ENCODE measurements at regions not wholly inside any gene's neighbourhood (a gene's known extent, or its start where the extent isn't known, plus 50 kb on each side); places are given as distances from the start of the nearest gene placed in this dataset.

GRCh38 chr7:106450716-106451115 lies 165.9 kb upstream of the NAMPT start:
- no peak overlapping the region for H2AFZ ChIP-seq (ENCODE audit: low read depth, low read length, poor library complexity, severe bottlenecking)
- RAD21 ChIA-PET (ENCODE audit: low non-redundant PET in 1 of 2, low total read pairs in 2 of 2, uncharacterized antibody in 2 of 2, unreplicated experiment in 2 of 2), result no interaction called here

More at GRCh38 chr7:106450716-106451115, 165.9 kb upstream of the NAMPT start:
- no peaks in the 10 kb centered on the region for H3K9me2 ChIP-seq (ENCODE audit: insufficient read depth)
- intact Hi-C loops (cut with micrococcal nuclease), result no loop called here
- DNase-seq (ENCODE audit: low read depth, low spot score), result no peak
- H4K20me1 ChIP-seq (ENCODE audit: insufficient read depth), result no peaks in the 10 kb centered on the region
- BruUV-seq (replicated peaks), result no TSS peak
- ChIA-PET POLR2A (no interaction called here), CTCF (no interaction called here)
- H3K9me3 ChIP-seq (ENCODE audit: control insufficient read depth in 1 of 2, insufficient read depth in 1 of 2, low read depth in 1 of 2, low read length in 2 of 2), result no peaks in the 10 kb centered on the region
- H3K27ac ChIP-seq (ENCODE audit: low read depth, low read length), result no peak overlapping the region
- TF ChIP-seq ZBTB33 (IDR thresholded peaks at IDR 0.05; ENCODE audit: extremely low read depth, insufficient replicate concordance, low read length) (no peak), CTCF (IDR thresholded peaks at IDR 0.05 in 2 of 3, conservative IDR thresholded peaks at IDR 0.05 in 1 of 3; ENCODE audit: borderline replicate concordance in 1 of 3, insufficient read depth in 1 of 3, low read depth in 2 of 3, low read length in 2 of 3) (no peak), SP1 (IDR thresholded peaks at IDR 0.05; ENCODE audit: low read depth) (no peak), ELF1 (IDR thresholded peaks at IDR 0.05; ENCODE audit: borderline replicate concordance, low read depth) (no peak), EGR1 (IDR thresholded peaks at IDR 0.05; ENCODE audit: low read depth) (no peak), MAX (IDR thresholded peaks at IDR 0.05) (no peak), ZNF274 (IDR thresholded peaks at IDR 0.05; ENCODE audit: low read depth, low read length) (no peak), FOSL1 (IDR thresholded peaks at IDR 0.05; ENCODE audit: low read depth) (no peak), ATF3 (IDR thresholded peaks at IDR 0.05) (no peak), YY1 (IDR thresholded peaks at IDR 0.05; ENCODE audit: extremely low read depth, insufficient replicate concordance, low read depth, low read length) (no peak), POLR2A (IDR thresholded peaks at IDR 0.05; ENCODE audit: borderline replicate concordance, extremely low read depth, insufficient read depth, insufficient read length) (no peak), ZFX (IDR thresholded peaks at IDR 0.05) (no peak), CBX3 (IDR thresholded peaks at IDR 0.05; ENCODE audit: low read depth) (no peak)
- no peak overlapping the region for H3K9ac ChIP-seq (ENCODE audit: low read length)
- H3K4me3 ChIP-seq (replicated peaks in 1 of 2; ENCODE audit: low read depth in 1 of 2, low read length in 2 of 2), result no peak overlapping the region
- no peaks in the 10 kb centered on the region; a peak in 1 of 4 replicates for H3K4me1 ChIP-seq (ENCODE audit: control insufficient read depth in 1 of 2, insufficient read depth in 2 of 2, low read length in 2 of 2)
- H3K36me3 ChIP-seq (ENCODE audit: control insufficient read depth in 1 of 2, insufficient read depth in 2 of 2, low read length in 2 of 2), result no peaks in the 10 kb centered on the region
- ATAC-seq, result no peak
- no peak overlapping the region for H3K4me2 ChIP-seq (ENCODE audit: low read length)
- no peaks in the 10 kb centered on the region for H3K79me2 ChIP-seq (ENCODE audit: insufficient read depth, low read length)
- no peaks in the 10 kb centered on the region for H3K27me3 ChIP-seq (ENCODE audit: insufficient read depth, low read length)

All from HCT116 (cell line).